ENCODE measurements at regions not wholly inside any gene's neighbourhood (a gene's known extent, or its start where the extent isn't known, plus 50 kb on each side); places are given as distances from the start of the nearest gene placed in this dataset.
"Not testable (repeated sequence)": the region's sequence is repeated elsewhere in the genome, so short reads cannot be mapped to it uniquely, and the experiment has no call there.

DNA sequence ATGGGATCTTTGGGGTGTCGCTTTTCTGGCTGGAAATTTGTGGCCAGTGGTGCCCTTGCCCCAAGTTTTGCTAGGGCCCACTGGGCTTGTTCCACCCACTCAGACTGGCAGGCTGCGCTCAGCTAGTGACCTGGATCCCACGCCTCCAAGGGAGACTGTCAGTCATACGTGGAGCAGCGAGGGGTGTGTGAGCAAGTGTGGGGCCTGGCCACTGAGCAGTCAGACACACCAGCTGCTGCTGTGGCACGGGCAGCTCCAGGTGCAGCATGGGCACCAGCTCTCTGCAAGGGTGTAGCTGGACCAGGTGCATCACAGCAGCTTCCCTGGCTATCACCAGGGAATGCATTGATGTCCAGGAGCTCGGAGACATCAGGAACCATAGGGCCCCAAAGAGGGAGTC, 327.0 kb downstream of the NR4A2 start:
- no peak for DNase-seq

DNA sequence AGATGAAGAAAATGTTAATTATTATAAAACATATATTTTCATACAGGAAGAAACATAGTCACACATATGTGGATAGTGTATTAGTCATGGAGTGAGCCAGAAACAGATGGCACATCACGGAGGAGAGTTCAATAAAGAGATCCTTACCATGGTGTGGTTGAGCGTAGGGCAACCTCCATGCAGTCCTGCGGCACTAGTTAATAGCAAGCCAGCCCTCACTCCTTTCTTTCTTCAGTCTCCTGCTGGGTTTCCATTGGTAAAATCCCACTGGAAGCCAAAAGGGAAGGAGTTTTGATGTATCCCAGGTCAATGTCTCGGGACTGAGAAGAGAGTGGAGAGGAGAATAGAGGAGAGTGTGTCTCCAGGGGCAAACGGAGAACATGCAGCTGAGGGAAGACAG, 328.1 kb downstream of the NR4A2 start:
- DNase-seq = no peak

DNA sequence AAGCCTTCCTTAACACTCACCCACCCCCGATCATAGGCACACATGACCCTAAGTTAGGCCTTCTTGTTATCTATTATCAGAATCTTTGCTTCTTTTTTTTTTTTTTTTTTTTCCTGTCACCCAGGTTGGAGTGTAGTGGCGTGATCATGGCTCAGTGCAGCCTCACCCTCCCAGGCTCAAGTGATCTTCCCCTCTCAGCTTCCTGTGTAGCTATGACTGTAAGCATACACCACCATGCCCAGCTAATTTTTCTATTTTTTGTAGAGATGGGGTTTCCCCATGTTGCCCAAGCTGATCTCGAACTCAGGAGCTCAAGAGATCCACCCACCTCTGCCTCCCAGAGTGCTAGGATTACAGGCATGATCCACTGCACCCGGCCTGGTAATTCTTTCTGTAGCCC, 328.7 kb downstream of the NR4A2 start:
- DNase-seq = no peak

DNA sequence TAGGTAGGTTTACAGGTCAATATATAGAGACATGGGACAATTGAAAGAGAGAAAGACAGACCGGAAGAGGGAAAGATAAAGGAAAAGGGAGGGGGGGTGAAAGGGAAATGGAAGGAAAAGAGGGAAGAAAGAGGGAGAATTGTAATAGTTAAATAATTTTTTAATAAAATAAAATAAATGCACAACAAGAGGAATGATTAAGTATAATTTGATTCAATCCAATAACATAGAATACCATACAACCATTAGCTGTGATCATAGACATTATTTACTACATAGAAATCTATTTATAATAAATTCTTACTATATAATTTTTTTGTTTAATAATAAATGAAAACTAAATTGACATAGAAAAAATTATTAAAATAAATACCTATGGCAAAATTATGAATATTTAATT, 330.7 kb downstream of the NR4A2 start:
- no peak for DNase-seq

DNA sequence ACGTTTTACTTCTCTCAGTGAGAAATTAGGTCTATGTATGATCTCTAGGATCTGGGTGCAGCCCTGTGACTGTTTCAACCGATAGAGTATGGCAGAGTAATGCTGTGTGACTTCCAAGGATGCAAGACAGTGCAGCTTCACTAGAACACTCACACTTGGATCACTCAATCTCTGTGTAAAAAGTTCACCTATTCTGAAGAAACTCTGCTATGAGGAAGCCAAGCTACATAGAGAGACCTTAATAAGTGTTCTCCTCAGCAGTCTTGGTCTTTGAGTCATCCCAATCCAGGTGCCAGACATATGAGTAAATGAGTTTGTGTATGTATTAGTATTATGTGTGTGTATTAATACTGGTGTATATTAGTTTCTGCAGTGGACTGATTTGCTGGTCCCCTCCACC, 335.0 kb downstream of the NR4A2 start:
- no peak for DNase-seq

DNA sequence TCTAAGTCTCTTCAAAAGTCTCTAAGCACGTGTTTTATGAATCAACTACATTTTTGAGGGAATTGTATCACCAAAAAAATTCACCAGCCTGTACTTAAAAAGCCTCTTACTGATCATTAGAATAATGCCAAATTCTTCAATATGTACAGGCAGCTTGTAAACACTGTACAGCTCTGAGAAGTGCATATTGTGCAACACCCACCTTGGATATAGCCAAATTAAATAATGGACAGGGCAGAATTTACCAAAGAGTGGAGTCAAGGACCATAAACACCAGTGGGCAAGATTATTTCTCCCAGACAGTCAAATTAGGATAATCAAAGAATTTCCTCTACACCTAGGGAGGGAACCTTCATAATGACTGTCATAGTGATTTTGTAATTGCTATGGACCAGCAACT, 338.2 kb downstream of the NR4A2 start:
- DNase-seq = no peak

DNA sequence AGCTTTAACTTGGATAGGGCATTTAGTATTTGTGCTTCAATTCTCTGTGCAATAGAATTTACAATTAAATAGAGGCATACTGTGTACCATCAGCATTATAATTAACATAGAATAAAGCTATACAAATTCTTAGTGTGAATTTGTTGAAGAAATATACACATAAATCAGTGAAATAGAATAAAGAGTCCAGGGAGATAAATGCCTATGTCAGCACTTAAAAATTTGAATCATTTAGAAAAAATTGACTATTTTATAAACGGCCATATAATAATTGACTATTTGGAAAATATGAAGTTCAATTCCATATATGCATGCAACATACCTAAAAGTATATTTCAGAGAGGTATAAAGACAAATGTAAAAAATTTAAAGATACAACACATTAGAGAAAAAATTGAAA, 348.7 kb downstream of the NR4A2 start:
- DNase-seq = no peak

DNA sequence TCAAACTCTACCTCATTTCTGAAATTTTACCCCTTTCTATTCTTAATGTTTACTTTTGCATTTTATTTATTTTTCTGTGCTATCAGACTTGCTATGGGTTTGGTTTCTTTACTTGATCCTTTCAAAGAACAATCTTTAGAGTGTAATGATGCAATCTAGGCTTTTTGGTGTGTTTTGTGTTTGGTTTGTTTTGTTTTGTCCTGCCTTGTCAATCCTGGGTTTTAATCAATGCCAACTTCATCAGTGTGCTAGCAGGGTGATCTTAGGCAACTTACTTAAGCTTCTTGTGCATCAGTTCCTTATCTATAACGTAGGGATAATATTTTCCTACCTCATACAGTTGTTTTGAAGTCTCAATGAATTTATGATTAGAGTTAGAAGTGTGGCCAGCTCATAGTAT, 350.4 kb downstream of the NR4A2 start:
- no peak for DNase-seq

DNA sequence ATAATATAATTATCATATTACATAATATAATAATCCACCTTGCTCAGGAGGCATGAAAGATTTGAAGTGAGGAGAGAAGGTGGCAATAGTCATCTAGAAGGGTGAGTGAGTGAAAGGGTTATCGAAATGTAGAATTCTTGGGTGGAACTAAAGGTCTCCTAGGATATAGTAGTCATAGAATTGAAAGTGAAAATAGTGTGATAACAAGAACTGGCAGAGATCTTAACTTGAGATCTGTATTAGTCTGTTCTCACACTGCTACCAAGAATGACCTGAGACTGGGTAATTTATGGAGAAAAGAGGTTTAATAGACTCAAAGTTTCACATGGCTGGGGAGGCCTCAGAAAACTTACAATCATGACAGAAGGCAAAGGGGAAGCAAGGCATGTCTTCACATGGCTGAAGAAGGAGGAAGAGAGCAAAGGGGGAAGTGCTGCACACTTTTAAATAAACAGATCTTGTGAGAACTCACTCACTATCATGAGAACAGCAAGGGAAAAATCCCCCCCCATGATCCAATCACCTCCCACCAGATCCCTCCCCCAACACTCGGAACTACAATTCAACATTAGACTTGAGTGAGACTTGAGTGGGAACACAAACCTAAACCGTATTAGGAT, 351.5 kb downstream of the NR4A2 start:
- no peak for DNase-seq

DNA sequence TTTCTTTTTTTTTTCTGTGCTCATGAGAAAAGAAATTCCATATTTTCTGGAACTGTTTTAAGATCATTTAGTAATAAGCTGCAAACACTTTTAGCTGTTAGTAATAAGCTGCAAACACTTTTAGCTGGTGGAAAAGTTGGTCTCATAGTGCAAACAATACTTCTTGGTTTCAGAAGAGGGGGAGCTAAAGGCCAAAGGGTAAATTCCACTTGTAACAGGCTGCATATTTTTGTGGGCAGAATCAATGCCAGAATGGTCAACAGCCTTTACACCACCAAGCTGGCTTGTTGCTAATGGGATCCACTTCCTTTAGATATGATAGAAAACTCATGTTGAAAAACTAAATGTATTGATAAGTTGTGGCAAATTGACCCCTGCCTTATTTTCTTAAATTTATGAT, 356.8 kb downstream of the NR4A2 start:
- DNase-seq = no peak

DNA sequence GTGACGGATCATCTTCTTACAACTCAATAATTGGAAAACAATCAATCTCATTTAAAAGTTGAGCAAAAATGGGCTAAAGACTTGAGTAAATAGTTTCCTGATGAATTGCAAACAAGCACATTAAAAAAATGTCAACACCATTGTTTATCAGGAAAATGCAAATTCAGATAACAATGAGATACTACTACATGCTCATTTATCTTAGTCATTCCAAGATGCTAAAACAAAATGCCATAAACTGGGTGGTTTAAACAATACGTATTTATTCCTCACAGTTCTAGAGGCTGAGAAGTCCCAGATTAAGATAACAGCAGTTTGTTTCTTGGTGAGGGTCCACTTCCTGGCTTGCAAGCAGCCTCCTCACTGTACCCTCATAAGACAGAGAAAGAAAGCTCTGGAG, 359.6 kb downstream of the NR4A2 start:
- DNase-seq = no peak

DNA sequence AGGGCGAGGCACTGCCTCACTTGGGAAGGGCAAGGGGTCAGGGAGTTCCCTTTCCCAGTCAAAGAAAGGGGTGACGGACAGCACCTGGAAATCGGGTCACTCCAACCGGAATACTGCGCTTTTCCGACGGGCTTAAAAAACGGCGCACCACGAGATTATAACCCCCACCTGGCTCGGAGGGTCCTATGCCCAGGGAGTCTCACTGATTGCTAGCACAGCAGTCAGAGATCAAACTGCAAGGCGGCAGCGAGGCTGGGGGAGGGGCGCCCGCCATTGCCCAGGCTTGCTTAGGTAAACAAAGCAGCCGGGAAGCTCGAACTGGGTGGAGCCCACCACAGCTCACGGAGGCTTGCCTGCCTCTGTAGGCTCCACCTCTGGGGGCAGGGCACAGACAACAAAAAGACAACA, 366.5 kb downstream of the NR4A2 start:
- DNase-seq = not testable (repeated sequence)

DNA sequence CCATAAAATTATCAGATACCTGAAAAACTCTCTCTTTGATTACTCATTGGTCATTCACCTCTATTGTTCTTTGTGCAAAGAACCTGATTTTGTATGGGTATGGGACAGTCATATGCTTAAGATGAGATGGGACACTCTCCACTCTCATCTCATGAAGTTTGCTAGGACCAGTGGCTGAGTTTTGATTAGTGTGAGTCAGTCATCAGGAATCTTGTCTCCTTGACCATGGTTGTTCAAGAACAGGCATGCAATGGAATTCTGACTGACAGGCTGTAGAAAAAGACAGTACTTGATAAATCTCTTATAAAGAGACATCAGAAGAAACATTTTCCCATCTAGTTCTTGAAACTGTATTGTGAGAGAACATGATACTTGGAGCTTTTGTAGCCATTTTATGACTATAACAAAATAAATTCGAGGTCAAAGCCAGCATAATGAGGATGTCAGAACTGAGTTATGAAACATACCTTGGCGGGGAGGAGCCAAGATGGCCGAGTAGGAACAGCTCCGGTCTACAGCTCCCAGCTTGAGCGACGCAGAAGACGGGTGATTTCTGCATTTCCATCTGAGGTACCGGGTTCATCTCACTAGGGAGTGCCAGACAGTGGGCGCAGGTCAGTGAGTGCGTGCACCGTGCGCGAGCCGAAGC, 367.0 kb downstream of the NR4A2 start:
- no peak for DNase-seq

DNA sequence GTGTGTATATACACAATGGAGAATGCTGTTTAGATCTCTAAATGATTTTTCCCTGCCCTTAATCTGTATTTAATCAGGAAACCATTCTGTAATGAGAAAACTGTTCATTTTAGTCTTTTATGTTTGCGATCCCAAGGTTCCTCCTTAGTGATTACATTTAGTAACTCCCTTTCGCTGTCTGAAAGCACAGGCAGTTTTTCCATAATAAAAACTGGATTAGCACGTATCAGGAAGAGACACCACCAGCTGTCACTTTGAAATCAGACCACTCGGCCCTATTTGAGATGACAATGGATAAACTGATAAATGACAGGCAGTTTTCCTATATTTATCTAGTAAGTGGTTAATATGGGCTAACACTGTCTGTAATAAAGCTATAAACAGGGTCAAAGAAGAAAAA, 370.9 kb downstream of the NR4A2 start:
- DNase-seq = no peak

DNA sequence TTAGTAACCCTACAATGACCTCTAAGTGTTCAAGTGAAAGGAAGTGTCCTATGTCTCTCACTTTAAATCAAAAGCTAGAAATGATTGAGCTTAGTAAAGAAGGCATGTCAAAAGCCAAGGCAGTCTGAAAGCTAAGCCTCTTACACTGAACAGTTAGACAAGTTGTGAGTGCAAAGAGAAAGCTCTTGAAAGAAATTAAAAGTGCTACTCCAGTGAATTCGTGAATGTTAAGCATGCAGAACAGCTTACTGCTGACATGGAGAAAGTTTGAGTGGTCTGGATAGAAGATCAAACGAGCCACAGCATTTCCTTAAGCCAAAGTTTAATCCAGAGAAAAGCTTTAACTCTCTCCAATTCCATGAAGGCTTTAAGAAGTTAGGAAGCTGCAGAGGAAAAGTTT, 373.7 kb downstream of the NR4A2 start:
- no peak for DNase-seq

DNA sequence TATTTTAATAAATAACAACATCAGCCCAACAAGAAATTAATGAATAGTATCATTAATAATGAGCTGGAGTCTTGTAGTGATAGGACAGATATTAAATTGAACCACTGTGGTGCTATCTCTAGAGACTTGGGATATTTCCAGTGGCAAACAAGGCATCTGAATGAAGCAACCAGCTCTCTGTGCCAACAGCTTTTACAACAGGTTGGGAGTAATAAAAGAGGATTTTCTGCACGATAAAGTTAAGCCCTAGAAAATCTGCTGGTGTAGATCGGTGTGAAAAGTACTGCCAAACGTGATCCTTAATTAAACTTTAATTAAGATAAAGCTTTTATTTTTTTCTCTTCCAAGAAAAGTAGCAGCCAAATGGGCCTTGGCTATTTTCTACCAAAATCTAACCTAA, 385.5 kb downstream of the NR4A2 start:
- DNase-seq = no peak

DNA sequence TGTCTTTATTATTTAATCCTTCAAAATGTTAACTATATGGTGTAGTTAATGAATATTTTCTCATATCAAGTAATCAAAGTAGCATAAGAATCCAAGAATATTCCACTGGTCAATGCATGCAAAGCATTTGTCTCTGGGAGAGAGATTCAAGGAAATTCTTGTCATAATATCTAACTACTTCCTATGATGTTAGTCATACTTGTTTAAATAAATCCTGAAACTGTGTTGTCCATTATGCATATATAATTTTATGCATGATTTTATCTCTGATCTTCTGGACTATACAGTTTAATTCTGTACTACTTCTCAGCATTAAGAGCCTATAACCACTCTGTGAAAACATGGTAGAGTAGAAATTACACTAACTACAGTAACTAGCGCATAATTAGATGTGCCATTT, 388.3 kb downstream of the NR4A2 start:
- no peak for DNase-seq

DNA sequence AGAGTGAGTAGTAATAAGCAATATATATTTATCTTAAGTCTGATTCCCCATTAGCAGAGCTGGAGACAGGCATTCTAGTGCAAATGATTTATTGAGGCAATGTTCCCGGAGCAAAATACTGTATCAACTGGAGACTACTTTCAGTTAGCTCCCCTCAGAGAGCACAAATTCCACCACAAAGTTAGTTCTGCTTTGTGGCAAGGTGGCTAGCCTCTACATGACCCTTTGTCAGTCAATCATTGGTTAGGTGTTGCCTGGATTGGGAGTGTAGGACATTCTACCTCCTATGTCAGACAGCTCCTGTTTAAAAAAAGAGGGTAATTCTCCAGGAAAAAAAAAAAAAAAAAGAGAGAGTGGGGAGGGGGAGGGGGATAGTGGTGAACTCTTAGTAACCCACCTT, 402.2 kb downstream of the NR4A2 start:
- DNase-seq = no peak

DNA sequence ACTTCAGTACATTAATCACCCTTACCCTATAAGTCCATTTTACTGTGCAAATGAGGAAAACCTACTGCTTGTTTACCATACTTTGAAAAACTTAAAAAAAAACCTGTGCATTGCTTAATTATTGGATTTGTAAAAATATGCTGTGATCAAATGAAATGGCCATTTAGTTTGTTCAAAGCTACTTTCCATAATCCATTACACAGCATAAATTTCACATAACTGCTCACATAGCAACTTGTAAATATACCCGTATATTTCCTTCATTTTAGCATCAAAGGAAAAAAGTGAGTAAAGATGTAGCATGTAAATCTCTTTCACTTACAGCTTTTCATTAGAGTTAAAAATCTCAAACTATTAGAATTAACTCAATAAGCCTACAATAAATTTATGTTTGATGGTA, 415.1 kb downstream of the NR4A2 start:
- DNase-seq = no peak

DNA sequence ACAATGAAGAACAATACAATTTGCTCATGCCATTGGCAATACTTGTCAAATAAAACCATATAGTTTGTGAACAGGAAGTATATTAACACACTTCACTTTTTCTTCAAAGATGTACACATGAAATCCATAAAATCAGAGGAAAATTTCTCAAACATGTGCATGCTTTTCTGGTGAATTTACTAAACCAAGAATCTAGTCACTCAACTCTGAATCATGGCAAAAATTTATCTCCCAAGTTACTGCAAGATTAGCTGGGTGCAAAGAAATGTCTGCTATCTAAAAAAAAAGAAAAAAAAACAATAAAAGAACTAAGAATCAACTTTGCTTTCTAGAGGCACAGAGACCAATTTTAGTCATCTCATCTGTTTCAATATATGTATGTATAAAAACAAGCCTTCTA, 419.2 kb downstream of the NR4A2 start:
- DNase-seq = no peak

DNA sequence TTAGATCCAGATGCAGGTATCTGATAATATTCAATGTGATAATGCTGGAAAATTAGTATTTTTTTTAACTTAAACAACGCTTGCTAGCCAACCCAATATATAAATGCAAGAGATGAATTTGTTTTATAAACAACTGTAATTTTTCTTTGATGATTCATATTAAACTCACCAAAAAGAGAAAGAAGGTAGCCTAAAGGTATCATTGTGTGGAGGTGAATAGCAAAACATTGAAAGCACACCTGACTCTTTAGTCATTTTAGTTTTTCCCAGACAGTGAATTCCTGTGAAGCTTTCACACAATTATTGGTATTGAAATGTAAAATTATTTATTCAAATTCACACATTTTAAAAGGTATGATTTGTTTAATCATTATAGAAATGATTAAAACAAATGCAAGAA, 424.0 kb downstream of the NR4A2 start:
- no peak for DNase-seq

DNA sequence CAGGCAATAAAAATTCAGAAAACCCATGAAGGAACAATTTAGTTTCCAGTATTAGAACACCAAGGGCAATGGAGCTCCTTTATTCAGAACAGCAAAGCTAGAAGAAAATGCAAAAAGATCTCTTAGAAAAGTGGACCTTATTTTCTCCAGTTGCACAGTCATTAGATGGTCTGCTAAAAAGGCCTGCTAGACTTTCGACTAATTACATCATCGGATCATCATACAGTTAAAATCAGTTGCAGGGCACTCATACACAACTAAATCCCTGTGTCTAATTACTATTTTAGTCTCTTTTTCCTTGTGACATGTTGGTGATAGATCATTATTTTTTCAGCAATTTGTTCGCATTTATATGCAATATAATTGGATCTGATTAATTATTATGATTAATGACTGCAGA, 425.3 kb downstream of the NR4A2 start:
- no peak for DNase-seq

DNA sequence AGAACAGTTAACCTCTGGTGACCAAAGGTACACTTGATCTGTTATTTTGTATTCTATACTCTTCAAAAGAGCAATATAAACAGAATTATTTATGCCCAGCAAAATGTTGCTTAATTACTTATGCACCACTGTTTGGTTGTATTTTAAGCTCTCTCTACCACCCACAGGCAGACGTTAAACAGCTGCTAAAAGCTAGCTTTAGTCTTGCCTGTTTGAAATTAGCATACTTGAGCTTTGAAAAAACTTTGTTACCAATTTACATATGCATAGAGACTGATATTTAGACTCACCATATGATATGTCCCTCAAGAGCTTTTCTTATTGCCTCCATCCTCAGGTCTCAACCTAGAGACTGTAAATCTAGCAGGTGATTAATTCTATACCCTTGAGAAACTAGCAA, 426.9 kb downstream of the NR4A2 start:
- no peak for DNase-seq

DNA sequence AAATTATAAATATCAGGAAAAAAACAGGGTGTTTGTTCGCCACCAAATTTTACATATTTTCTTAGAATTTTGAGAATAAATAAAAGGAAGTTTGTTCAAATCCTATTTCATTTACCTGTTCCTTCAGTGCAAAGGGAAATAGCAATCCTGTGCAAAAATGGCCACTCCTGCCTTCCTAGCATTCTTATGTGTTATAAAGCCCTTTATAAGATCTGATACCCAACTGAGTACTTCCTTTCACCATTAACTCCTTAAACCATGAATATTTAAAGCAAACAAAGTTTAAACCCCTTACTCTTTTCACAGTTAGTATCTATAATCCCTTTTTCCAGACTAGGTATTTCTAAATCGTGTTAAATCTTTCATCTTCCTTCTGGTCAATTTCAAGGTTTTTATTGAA, 427.8 kb downstream of the NR4A2 start:
- DNase-seq = no peak

DNA sequence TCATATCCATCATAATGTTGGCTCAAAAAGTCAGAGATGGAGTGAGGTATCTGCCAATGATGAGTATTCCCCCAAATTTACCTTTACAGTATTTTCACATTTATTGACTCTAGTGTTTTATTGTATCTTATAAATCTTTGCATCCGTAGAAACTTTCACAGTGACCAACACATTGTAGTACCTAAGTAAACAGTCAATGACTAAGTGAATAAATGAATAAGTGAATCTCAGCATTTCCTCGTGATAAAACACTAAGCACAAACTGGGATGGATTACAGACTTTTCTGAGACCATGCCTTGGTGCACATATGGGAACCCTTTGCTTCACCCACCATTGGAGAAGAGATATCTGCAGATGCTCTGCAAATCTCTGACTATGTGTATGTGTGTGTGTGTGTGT, 429.9 kb downstream of the NR4A2 start:
- no peak for DNase-seq

Data from left kidney (tissue), 1 donor.